Dendritic cell treated with granulocyte-macrophage colony-stimulating factor and Interleukin-4, amounts not matched to agents 40 ng/mL and 50 ng/mL, for 4 days (primary cell): ENCODE measurements at regions not wholly inside any gene's neighbourhood (a gene's known extent, or its start where the extent isn't known, plus 50 kb on each side); places are given as distances from the start of the nearest gene placed in this dataset.
"Not testable (repeated sequence)": the region's sequence is repeated elsewhere in the genome, so short reads cannot be mapped to it uniquely, and the experiment has no call there.

ENCODE experiments used
- H3K27ac Mint-ChIP-seq: one replicate; pipeline ENCODE4 v1.8.0; 2022; ENCODE audit warnings: mild to moderate bottlenecking, mixed read lengths
- H3K27me3 Mint-ChIP-seq: one replicate; pipeline ENCODE4 v1.8.0; 2022; ENCODE audit warnings: mild to moderate bottlenecking, mixed read lengths
- H3K36me3 Mint-ChIP-seq: one replicate; pipeline ENCODE4 v1.8.0; 2022; ENCODE audit warnings: low read depth, mixed read lengths
- H3K4me1 Mint-ChIP-seq: one replicate; pipeline ENCODE4 v1.8.0; 2022; ENCODE audit warnings: low read depth, mixed read lengths
- H3K4me3 Mint-ChIP-seq: one replicate; pipeline ENCODE4 v1.8.0; 2022; ENCODE audit warnings: mild to moderate bottlenecking, moderate library complexity, mixed read lengths
- H3K9me3 Mint-ChIP-seq: one replicate; pipeline ENCODE4 v1.8.0; 2022; ENCODE audit warnings: mixed read lengths
- intact Hi-C: fragments of 100-400 bp; cut with micrococcal nuclease; formaldehyde crosslinking; loops from one replicate; pipeline ENCODE4 v1.15.0; 2022

- intact Hi-C loops, H3K4me3 Mint-ChIP-seq, H3K4me1 Mint-ChIP-seq, H3K36me3 Mint-ChIP-seq, H3K27ac Mint-ChIP-seq, H3K27me3 Mint-ChIP-seq: not testable (repeated sequence)
- H3K9me3 Mint-ChIP-seq = peaks cover 83% of the 10 kb centered on the region
These were observed 4805.2 kb upstream of the OR11H1 start for GRCh38 chr22:10722804-10723203.

- not testable (repeated sequence) for H3K4me1 Mint-ChIP-seq
These were observed 4804.0 kb upstream of the OR11H1 start for GRCh38 chr22:10723966-10724365.

GRCh38 chr22:10727393-10727792 is 4800.6 kb upstream of the OR11H1 start:
- intact Hi-C loops = no loop called here
- H3K27me3 Mint-ChIP-seq = no peaks in the 10 kb centered on the region
- peaks cover 65% of the 10 kb centered on the region for H3K9me3 Mint-ChIP-seq
- no peak overlapping the region for H3K27ac Mint-ChIP-seq
- no peaks in the 10 kb centered on the region for H3K4me1 Mint-ChIP-seq
- no peak overlapping the region for H3K4me3 Mint-ChIP-seq
- H3K36me3 Mint-ChIP-seq = no peaks in the 10 kb centered on the region

More at GRCh38 chr22:10723966-10724365, 4804.0 kb upstream of the OR11H1 start:
- peaks cover 83% of the 10 kb centered on the region for H3K9me3 Mint-ChIP-seq
- H3K27ac Mint-ChIP-seq, H3K4me3 Mint-ChIP-seq, H3K27me3 Mint-ChIP-seq, intact Hi-C loops, H3K36me3 Mint-ChIP-seq: not testable (repeated sequence)

- intact Hi-C loops, H3K27ac Mint-ChIP-seq, H3K27me3 Mint-ChIP-seq, H3K4me3 Mint-ChIP-seq, H3K36me3 Mint-ChIP-seq, H3K4me1 Mint-ChIP-seq: not testable (repeated sequence)
- peaks cover 44% of the 10 kb centered on the region for H3K9me3 Mint-ChIP-seq
These were observed 4798.0 kb upstream of the OR11H1 start for GRCh38 chr22:10729979-10730378.

- H3K27ac Mint-ChIP-seq, H3K36me3 Mint-ChIP-seq, H3K4me1 Mint-ChIP-seq, intact Hi-C loops, H3K4me3 Mint-ChIP-seq, H3K27me3 Mint-ChIP-seq: not testable (repeated sequence)
- H3K9me3 Mint-ChIP-seq = peaks cover 44% of the 10 kb centered on the region
These were observed 4797.3 kb upstream of the OR11H1 start for GRCh38 chr22:10730706-10731105.

GRCh38 chr22:10731246-10731974 is 4796.6 kb upstream of the OR11H1 start:
- H3K27ac Mint-ChIP-seq, H3K27me3 Mint-ChIP-seq, intact Hi-C loops, H3K36me3 Mint-ChIP-seq, H3K4me1 Mint-ChIP-seq, H3K4me3 Mint-ChIP-seq: not testable (repeated sequence)
- peaks cover 42% of the 10 kb centered on the region for H3K9me3 Mint-ChIP-seq

- intact Hi-C loops, H3K36me3 Mint-ChIP-seq, H3K4me3 Mint-ChIP-seq, H3K4me1 Mint-ChIP-seq, H3K27me3 Mint-ChIP-seq, H3K27ac Mint-ChIP-seq: not testable (repeated sequence)
- H3K9me3 Mint-ChIP-seq = peaks cover 42% of the 10 kb centered on the region
These were observed 4792.9 kb upstream of the OR11H1 start for GRCh38 chr22:10735075-10735474.

GRCh38 chr22:10736879-10737278 is 4791.1 kb upstream of the OR11H1 start:
- intact Hi-C loops, H3K4me1 Mint-ChIP-seq, H3K4me3 Mint-ChIP-seq, H3K36me3 Mint-ChIP-seq, H3K27ac Mint-ChIP-seq, H3K27me3 Mint-ChIP-seq: not testable (repeated sequence)
- peaks cover 52% of the 10 kb centered on the region for H3K9me3 Mint-ChIP-seq

GRCh38 chr22:10737931-10738330 is 4790.1 kb upstream of the OR11H1 start:
- H3K27ac Mint-ChIP-seq = not testable (repeated sequence)

GRCh38 chr22:10741210-10741609 is 4786.8 kb upstream of the OR11H1 start:
- Mint-ChIP-seq H3K9me3 (peaks cover 79% of the 10 kb centered on the region), H3K27me3 (no peaks in the 10 kb centered on the region), H3K27ac (no peak overlapping the region), H3K4me1 (no peaks in the 10 kb centered on the region), H3K4me3 (no peak overlapping the region), H3K36me3 (no peaks in the 10 kb centered on the region)
- intact Hi-C loops = no loop called here

More at GRCh38 chr22:10737931-10738330, 4790.1 kb upstream of the OR11H1 start:
- H3K4me1 Mint-ChIP-seq, intact Hi-C loops, H3K36me3 Mint-ChIP-seq, H3K27me3 Mint-ChIP-seq, H3K4me3 Mint-ChIP-seq: not testable (repeated sequence)
- H3K9me3 Mint-ChIP-seq = peaks cover 62% of the 10 kb centered on the region

GRCh38 chr22:10741776-10742630 is 4786.0 kb upstream of the OR11H1 start:
- H3K27ac Mint-ChIP-seq, H3K4me3 Mint-ChIP-seq, H3K4me1 Mint-ChIP-seq, H3K36me3 Mint-ChIP-seq, H3K27me3 Mint-ChIP-seq, intact Hi-C loops: not testable (repeated sequence)
- peaks cover 81% of the 10 kb centered on the region for H3K9me3 Mint-ChIP-seq

- intact Hi-C loops, H3K36me3 Mint-ChIP-seq, H3K27me3 Mint-ChIP-seq, H3K4me3 Mint-ChIP-seq, H3K4me1 Mint-ChIP-seq, H3K27ac Mint-ChIP-seq: not testable (repeated sequence)
- peaks cover 58% of the 10 kb centered on the region for H3K9me3 Mint-ChIP-seq
These were observed 4781.6 kb upstream of the OR11H1 start for GRCh38 chr22:10746382-10746781.

GRCh38 chr22:10747227-10747626 is 4780.8 kb upstream of the OR11H1 start:
- H3K9me3 Mint-ChIP-seq = peaks cover 50% of the 10 kb centered on the region
- H3K36me3 Mint-ChIP-seq, intact Hi-C loops, H3K27me3 Mint-ChIP-seq, H3K27ac Mint-ChIP-seq, H3K4me1 Mint-ChIP-seq, H3K4me3 Mint-ChIP-seq: not testable (repeated sequence)

GRCh38 chr22:10748751-10749150 is 4779.2 kb upstream of the OR11H1 start:
- H3K4me1 Mint-ChIP-seq, H3K4me3 Mint-ChIP-seq: not testable (repeated sequence)

More at GRCh38 chr22:10748751-10749150, 4779.2 kb upstream of the OR11H1 start:
- H3K27ac Mint-ChIP-seq, H3K27me3 Mint-ChIP-seq, intact Hi-C loops, H3K36me3 Mint-ChIP-seq: not testable (repeated sequence)
- H3K9me3 Mint-ChIP-seq = peaks cover 47% of the 10 kb centered on the region
